TTC549 (cell line): ENCODE measurements at regions not wholly inside any gene's neighbourhood (a gene's known extent, or its start where the extent isn't known, plus 50 kb on each side); places are given as distances from the start of the nearest gene placed in this dataset.

Experiments
- FAIRE-seq: peaks from 2 replicates; lab custom pipeline; 2012; peaks lifted over from hg19 to GRCh38; lab: Jason Lieb, UNC

- no peak for FAIRE-seq
Observed at GRCh38 chr1:22286491-22286890, 143.6 kb upstream of the WNT4 start.

DNA sequence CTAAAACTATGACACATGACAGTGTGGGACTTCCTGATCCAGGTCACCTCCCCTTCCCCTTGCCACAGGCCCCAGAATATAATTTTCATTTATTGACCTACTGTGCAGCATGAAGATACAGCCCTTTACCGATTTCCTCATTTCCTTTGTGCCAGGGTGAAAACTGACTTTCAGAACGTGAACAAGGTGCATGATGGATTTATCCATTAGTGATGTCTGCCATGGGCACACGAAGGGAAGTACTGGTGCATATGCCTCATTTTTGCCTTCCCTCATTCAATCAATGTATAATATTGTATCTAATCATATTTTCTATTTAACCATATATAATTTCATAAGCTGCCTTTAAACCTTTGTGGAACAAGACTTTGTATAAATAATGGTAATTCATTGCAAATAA is 144.4 kb upstream of the WNT4 start:
- no peak for FAIRE-seq

DNA sequence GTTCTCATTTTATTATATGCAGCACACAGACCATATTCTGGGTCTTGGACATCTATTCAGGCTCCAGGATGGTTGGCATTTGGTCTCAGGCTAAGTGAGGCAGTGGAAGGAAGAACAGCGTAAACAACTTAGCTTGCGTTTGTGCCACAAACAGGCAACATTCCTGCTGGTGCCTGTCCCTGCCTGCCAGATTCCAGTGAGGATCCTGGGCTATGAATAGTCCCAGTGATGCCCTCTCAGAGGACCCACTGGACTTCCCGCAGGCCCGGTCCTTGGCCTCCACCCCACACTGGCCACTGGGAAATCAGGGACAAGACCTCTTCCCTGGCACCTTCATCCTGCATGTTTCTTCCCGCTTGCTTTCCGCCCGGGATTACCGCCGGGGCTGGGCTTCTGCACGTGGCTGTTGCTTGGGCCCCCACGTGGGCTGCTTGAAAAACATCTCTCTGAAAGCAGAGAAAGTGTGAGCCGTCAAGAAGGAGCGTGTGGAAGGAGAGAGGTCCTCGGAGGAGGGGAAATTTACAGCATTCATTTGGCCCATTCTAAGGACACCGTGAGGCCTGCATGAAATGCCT is 145.1 kb upstream of the WNT4 start:
- no peak for FAIRE-seq

DNA sequence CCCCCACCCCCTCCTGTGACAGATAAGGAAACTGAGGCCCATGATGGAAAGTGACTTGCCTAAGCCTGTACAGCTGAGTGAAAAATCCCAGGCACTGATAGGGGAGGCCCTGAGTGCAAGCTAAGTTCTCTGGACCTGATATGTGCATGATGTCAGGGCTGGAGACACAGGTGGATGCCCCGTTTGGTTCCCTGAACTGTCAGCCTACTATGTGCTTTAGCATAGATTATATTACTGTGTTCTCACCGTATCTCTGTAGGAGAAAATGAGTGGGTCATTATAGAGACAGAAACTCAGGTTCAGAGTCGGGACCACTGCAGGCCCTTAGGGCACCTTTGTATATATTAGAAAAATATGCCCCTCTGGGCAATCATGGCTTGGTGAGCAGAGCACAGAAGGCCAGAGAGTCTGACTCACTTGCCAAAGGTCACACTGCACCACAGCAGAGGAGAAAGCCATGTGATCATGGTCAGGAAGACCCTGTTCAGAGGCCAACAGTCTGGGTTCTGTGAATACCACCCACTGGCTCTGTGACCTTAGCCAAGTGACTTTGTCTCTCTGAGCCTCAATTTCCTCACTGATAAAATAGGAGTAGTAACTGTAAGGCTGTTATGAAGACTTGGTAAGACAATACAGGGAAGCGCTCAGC is 145.8 kb upstream of the WNT4 start:
- no peak for FAIRE-seq

GRCh38 chr1:22289307-22289995 is 146.6 kb upstream of the WNT4 start:
- no peak for FAIRE-seq

DNA sequence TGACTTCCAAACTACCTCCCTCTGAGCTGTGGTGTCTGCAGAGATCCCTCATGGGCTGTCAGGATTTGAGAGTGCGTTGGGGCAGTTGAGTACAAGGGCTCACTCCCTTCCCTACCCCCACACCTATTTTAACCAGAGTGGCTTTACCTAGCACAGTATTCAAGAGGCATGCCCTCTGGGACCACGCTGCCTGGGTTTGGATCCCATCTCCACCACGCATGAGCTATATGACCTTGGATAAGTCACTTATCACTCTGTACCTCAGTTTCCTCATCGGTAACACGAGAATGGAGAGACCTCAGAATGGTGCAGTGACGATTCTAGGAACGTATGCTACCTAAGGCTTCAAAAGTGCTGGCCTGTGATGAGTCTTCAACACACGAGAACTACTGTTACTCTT is 147.3 kb upstream of the WNT4 start:
- FAIRE-seq = no peak

- no peak for FAIRE-seq
Observed at GRCh38 chr1:22290611-22291010, 147.7 kb upstream of the WNT4 start.

DNA sequence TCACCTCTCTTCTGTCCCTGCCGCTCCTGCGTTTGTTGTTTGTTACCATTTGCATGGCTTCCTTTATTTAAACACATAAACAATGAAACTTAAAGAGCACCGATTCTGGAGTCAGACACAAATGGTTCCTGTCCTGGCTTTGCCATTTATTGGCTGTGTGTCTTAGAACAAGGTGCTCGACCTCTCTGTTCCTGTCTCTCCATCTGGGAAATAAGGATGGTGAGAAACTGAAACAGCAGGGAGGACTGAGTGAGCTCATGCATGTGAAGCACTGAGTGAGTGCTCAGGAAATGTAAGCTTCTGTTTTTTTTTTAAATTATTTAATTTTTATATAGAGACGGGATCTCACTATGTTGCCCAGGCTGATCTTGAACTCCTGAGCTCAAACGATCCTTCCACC is 148.2 kb upstream of the WNT4 start:
- FAIRE-seq = no peak

- FAIRE-seq = no peak
Observed at GRCh38 chr1:22291494-22291893, 148.6 kb upstream of the WNT4 start.

DNA sequence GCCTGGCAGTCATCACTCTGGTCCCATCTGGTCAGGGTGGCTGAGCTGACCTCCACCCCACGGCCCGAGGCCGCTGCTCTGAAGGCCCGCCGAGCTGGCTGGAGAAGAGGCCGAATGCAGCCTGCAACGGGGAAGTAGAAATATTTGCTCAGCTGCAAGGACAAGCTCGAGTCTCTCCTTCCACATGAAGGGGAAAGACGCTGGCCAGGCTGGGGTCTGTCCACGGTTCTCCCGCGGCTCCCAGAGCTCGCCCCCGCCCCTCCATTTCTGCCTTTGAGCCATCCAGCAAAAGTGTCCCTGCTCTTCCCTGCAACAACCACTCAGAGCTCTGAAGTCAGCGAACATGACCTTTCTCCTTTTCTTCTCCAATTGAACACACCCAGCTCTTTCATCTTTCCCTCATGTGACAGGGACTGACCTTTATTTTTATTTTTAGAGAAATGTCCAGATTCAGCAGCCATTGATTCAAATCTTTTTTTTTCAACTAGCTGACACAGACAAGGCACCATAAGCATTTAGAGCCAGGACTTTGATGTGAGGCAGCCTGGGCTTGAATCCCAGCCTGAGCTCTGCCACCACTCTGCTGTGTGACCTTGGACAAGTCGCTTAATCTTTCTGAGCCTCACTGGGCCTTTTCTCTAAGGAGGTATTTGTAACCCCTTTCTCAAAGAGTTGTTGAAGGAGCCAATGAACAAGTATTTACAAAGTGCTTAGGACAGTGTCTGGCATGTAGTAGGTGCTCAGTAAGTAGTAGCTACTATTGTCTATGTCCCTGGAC is 149.3 kb upstream of the WNT4 start:
- no peak for FAIRE-seq

- no peak for FAIRE-seq
Observed at GRCh38 chr1:22295396-22295795, 152.5 kb upstream of the WNT4 start.

DNA sequence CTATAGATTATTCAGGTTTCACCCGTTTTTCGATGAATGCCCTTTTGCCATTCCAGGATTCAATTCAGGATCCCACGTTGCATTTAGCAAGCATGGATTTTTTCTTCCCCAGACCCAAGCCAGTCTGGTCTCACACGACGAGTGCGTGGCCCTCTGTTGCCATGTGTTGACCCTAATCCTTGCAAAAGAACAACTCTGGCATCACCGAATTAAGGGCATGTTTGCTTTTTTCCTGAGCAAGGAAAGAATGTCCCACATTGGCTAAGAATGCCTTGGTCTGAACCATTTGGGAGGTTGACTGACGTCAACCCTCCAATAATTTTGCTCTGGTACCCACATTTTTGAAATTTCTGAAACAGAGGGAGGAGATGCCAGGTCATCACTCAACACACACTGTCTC is 153.0 kb upstream of the WNT4 start:
- FAIRE-seq = no peak

DNA sequence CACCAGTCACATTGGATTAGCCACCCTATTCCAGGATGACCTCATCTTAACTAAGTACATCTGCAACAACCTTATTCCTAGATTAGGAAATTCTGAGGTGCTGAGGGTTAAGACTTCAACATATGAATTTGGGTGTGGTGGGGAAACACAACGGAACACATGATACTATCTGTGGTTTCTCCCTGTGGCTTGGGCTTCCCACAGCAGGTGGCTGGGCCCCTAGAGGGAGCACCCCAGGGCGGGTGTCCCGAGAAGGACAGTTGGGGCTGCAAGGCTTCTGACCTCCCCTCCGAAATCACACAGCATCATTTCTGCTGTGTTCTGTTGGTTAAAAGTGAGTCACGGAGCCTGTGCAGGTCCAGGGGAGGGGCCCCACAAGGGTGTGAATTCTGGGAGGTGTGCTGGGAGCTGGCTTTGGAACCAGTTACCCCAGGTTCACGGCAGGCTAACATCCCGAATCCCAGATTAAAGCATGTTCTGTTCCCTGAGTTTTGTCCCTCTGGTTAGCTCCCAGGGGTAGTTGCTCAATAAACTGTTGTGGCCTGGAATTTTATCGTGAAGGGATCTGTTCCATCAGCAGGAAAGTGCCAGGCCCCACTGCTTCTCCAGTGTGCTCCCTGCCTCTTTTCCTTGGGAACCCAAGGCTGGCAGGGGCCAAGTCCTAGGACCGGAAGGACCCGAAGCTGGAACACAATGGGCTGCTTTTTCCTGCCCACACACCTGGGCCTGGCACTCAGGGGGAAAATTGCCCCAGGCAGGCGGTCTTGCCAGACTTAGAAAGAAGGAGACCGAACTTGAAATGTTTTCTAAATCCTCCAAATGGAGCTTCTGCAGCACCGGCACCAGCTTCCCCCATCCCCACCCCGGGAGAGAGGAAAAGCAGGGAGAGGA is 154.0 kb upstream of the WNT4 start:
- FAIRE-seq = no peak

- FAIRE-seq = no peak
Observed at GRCh38 chr1:22297999-22298398, 153.7 kb upstream of the ZBTB40 start.

DNA sequence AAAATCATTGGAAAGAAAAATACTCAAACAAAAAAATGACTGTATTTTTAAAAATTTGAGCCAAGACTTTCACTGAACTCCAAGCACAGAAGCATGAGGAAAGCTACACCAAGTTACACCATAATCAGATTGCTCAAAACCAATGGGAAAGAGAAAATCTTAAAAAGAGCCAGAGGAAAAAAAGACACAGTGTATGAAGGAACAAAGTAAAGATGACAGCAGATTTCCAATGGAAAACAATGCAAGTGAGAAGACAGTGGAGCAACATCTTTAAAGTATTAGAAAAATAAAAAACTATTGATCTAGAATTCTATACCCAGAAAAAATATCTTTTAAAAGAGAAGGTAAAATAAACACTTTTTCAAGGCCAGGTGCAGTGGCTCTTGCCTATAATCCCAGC is 147.8 kb upstream of the ZBTB40 start:
- no peak for FAIRE-seq

DNA sequence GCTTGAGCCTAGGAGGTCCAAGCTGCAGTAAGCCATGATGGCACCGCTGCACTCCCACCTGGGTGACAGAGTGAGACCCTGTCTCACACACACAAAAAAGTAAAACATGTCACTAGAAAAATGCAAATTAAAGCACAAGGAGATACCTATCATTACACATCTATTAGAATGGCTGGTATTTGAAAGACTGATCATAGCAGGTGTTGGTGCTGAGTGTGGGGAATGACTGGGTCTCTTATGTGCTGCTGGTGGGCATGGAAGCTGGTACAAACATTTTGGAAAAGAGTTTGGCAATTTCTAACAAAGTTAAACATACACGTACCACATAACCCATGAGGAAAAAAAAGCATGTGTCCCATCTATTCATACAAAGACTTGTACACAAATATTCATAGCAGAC is 142.1 kb upstream of the ZBTB40 start:
- FAIRE-seq = no peak

DNA sequence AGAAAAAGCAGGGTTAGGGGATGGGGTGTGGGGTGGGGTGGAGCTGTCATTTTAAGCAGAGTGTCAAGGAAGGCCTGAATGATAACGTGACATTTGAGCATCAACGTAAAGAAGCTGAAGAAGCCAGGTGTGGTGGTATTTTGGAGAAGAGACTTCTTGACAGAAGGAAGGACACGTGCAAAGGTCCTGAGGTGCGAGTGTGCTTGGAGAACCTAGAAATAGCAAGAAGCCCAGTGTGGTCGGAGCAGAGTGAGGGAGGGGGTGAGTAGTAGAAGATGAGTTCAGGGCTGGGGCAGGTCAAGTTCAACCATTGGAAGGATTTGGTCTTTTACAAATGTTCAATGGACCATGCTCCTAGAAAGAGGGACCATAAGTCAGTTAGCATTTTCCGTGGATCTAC is 140.2 kb upstream of the ZBTB40 start:
- FAIRE-seq = no peak

DNA sequence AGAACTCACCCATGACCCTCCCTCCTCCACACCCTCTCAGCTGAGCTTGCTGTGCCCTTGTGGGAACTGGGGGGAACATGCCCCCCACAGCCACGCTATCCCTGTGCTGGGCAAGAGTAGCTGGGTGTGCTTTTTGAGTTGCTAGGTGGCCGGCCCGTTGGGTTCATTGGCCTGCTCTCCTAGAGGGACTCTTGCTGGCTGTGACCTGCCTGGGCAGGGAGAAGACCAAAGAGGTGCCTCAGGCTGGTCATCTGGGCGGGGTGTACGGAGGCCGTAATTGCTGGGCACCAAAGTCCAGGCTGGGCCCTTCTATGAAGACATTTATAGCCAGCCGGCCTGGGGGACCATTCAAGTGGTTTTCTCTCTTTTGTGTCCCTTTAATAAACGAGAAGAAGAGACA is 138.3 kb upstream of the ZBTB40 start:
- no peak for FAIRE-seq

DNA sequence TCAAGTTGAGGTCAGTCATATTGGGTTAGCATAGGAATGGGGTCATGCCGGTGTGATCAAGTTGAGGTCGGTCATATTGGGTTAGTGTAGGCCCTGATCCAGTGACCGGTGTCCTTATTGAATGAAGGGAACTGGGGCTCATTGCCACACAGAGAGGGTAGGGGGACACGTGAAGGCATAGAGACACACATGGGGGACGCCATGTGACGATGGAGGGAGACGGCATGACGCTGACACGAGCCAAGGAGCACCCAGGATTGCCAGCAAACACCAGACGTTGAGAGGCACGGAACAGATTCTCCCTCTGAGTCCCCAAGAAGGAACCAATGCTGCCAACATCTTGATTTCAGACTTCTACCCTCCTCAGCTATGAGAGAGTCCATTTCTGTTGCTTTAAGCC is 136.9 kb upstream of the ZBTB40 start:
- no peak for FAIRE-seq

GRCh38 chr1:22315315-22316078 is 136.2 kb upstream of the ZBTB40 start:
- no peak for FAIRE-seq

GRCh38 chr1:22317231-22317919 is 134.3 kb upstream of the ZBTB40 start:
- FAIRE-seq = no peak
